Activated T-cell treated with anti-CD3 and anti-CD28 coated beads, Interleukin-2, amount 50 U/mL, for 4 hours (primary cell): ENCODE measurements at regions not wholly inside any gene's neighbourhood (a gene's known extent, or its start where the extent isn't known, plus 50 kb on each side); places are given as distances from the start of the nearest gene placed in this dataset.
"Not testable (repeated sequence)": the region's sequence is repeated elsewhere in the genome, so short reads cannot be mapped to it uniquely, and the experiment has no call there.

Experiments
- ATAC-seq, 2 donors: fragments of 200-7000 bp; cut with Tn5 transposase; one replicate each; pipeline ENCODE4 v1.10.0; 2021
- DNase-seq: peaks from one replicate; pipeline ENCODE4 v3.0.0-alpha.2; 2020
- H3K27me3 Mint-ChIP-seq: one replicate; pipeline ENCODE4 v1.8.0; 2021; ENCODE audit warnings: low read depth, mixed read lengths
- H3K36me3 Mint-ChIP-seq: one replicate; pipeline ENCODE4 v1.8.0; 2022; ENCODE audit warnings: mixed read lengths; ENCODE audit not compliant: insufficient read depth
- H3K4me1 Mint-ChIP-seq: one replicate; pipeline ENCODE4 v1.8.0; 2021; ENCODE audit warnings: low read depth, mixed read lengths
- H3K4me3 Mint-ChIP-seq: one replicate; pipeline ENCODE4 v1.8.0; 2021; ENCODE audit warnings: mild to moderate bottlenecking, moderate library complexity, mixed read lengths
- H3K9me3 Mint-ChIP-seq: one replicate; pipeline ENCODE4 v1.8.0; 2021; ENCODE audit warnings: mixed read lengths

DNA sequence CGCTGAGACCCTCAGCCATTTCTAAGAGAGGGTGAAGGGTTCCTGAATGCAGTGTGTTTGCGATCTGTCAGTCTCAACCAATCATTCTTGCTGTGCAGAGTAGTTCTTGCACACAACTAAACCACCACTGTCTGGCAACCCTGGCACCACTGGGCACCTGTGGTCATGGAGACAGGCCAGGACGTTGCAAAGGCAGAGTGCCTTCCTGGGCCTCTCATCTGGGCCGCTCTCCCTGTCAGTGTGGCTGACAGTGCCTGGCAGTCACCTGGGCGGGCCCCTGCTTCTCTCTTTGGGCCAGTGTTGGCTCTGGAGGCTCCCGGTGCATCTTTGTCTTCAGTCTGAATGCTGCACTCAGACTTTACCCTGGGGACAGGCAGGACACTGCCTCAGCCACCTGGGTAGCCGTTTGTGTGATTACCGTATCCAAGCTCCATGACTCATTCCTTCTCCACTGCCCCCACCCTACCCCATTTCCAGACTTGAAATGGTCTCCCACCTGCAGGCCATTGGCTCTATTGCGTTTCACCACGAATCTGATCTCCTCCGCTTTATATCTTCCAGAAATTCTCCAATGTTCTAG lies 104.6 kb upstream of the KLF13 start:
- H3K9me3 Mint-ChIP-seq = no peaks in the 10 kb centered on the region
- ATAC-seq = no peak
- no peak for DNase-seq

DNA sequence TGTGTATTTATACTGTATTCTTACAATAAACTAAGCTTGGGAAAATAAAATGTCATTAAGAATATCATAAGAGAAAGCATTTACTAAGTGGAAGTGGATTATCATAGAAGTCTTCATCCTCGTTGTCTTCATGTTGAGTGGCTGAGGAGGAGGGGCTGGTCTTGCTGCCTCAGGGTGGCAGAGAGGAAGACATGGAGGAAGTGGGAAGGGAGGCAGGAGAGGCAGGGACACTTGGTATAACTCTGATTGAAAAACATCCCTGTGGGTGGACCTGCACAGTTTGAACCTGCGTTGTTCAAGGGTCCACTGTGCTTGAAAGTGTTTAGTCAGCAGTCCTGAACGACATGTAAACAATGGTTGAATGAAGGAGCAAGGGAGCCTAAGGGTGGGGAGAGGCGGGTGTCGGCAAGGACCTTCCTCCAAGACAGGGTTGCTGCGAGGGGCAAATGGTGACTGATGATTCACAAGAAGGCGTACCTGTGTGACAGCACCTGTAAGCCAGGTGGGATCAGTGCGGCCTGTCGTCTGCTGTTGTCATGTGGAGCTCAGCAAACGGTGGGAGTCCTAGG lies 103.8 kb upstream of the KLF13 start:
- Mint-ChIP-seq H3K9me3 (no peaks in the 10 kb centered on the region), H3K4me1 (peaks cover 19% of the 10 kb centered on the region), H3K4me3 (no peak overlapping the region), H3K36me3 (no peaks in the 10 kb centered on the region), H3K27me3 (no peaks in the 10 kb centered on the region)
- ATAC-seq = no peak
- DNase-seq = no peak

More for the DNA sequence above, 104.6 kb upstream of the KLF13 start:
- no peaks in the 10 kb centered on the region for H3K36me3 Mint-ChIP-seq
- no peaks in the 10 kb centered on the region for H3K27me3 Mint-ChIP-seq
- H3K4me1 Mint-ChIP-seq = peaks cover 21% of the 10 kb centered on the region
- no peak overlapping the region for H3K4me3 Mint-ChIP-seq

DNA sequence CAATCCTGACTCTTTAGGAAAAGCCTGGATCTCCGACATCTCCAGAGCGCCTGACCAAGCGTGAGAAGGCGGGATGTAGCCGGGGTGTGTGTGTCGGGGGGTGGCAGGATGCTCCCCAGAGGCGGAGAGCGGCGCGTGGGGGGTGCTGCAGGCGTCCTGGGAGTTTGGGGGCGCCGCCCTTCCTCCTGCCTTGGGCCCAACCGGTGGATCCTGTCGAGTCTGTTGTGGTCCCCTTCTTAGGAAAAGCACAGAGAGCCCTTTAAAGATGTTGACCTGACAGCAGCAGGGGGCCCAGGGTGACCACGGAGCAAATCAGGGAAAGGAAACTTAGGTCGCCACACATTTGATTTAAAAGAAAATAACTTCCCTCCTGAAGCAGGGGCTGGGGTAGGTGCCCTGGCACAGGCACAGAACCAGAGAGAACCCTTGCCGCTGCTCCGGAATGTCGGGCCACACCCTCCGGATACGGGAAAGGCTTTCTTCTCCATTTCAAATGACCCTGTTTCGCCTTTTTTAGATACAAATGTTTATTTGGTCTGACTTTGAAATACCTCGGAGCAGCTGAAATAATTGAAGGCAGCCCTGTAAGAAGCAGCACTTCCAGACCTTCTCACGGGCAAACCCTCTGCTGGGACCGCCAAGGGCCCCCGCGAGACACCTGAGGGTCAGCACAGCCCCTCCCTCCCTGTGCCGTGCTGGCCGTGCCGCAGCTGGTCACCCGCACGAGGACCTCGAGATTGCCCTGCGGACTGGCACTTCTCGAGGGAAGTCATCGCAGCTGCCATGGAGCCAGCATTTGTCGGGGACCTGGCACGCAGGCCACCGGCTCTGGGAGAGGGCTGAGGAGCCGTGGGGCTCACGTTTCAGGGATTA lies 102.9 kb upstream of the KLF13 start:
- no peaks in the 10 kb centered on the region for H3K36me3 Mint-ChIP-seq
- ATAC-seq (no peak), DNase-seq (no peak)
- peaks cover 16% of the 10 kb centered on the region for H3K4me1 Mint-ChIP-seq
- no peak overlapping the region for H3K4me3 Mint-ChIP-seq
- H3K27me3 Mint-ChIP-seq = no peaks in the 10 kb centered on the region
- H3K9me3 Mint-ChIP-seq = no peaks in the 10 kb centered on the region

DNA sequence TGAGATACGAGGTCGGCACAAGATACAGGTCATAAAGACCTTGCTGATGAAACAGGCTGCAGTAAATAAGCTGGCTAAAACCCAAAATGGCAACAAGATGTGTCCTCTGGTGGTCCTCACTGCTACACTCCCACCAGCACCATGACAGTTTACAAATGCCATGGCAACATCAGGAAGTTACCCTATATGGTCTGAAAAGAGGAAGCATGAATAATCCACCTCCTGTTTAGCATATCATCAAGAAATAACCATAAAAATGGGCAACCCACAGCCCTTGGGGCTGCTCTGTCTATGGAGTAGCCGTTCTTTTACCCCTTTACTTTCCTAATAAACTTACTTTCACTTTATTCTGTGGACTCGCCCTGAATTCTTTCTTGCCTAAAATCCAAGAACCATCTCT lies 102.0 kb upstream of the KLF13 start:
- H3K4me3 Mint-ChIP-seq, H3K9me3 Mint-ChIP-seq, H3K36me3 Mint-ChIP-seq, DNase-seq, ATAC-seq, H3K27me3 Mint-ChIP-seq: not testable (repeated sequence)
- H3K4me1 Mint-ChIP-seq = peaks cover 16% of the 10 kb centered on the region

DNA sequence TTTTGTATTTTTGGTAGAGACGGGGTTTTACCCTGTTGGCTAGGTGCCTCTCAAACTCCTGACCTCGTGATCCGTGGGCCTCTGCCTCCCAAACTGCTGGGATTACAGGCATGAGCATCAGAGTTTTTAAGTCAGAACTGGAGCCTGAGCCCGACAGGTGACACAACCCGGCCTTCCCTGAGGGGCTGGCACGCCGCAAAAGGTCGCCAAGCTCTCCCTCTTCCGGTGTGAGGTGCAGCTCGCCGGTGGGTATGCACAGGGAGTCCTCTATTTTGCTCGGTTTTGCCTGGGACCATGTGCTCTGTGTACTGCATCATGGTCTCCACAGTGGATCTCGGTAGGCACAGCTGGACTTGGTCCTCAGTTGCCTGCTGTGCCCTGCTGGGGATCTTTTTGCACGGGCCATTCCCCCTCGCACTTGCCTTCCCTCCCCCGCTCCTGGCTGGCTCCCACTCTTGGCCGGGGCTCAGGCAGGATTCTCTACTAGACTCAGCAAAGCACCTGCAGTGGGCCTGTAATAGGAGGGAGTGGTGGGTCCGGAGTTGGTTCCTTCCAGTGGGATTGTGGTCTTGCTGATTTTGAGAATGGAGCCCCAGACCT lies 101.2 kb upstream of the KLF13 start:
- Mint-ChIP-seq H3K4me1 (peaks cover 16% of the 10 kb centered on the region), H3K27me3 (no peaks in the 10 kb centered on the region), H3K36me3 (no peaks in the 10 kb centered on the region), H3K9me3 (no peaks in the 10 kb centered on the region), H3K4me3 (no peak overlapping the region)
- no peak for ATAC-seq
- no peak for DNase-seq

GRCh38 chr15:31226021-31226420 lies 100.6 kb upstream of the KLF13 start:
- Mint-ChIP-seq H3K36me3 (no peaks in the 10 kb centered on the region), H3K4me3 (no peak overlapping the region), H3K27me3 (no peaks in the 10 kb centered on the region), H3K4me1 (peaks cover 16% of the 10 kb centered on the region), H3K9me3 (no peaks in the 10 kb centered on the region)
- DNase-seq (no peak), ATAC-seq (no peak)

DNA sequence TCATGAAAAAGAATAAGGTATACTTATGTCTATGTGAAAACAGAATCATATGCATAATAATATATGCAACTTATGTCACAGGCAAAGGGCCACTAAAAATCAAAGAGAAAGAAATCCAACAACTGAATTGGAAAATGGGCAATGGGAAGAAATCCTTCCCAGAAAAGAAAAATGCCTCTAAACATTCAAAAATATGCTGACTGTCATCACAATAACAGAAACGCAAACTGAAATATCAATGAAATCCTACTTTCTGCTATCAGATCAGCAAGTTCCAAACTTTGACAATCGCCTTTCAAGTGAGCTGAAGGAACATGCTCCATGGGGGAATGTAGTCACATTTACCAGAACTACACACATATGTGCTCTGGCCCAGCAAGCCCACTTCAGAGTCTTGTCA lies 99.4 kb upstream of the KLF13 start:
- H3K36me3 Mint-ChIP-seq = no peaks in the 10 kb centered on the region
- no peak for ATAC-seq
- no peak overlapping the region for H3K4me3 Mint-ChIP-seq
- H3K9me3 Mint-ChIP-seq = no peaks in the 10 kb centered on the region
- H3K27me3 Mint-ChIP-seq = no peaks in the 10 kb centered on the region
- DNase-seq = no peak
- peaks cover 15% of the 10 kb centered on the region for H3K4me1 Mint-ChIP-seq

DNA sequence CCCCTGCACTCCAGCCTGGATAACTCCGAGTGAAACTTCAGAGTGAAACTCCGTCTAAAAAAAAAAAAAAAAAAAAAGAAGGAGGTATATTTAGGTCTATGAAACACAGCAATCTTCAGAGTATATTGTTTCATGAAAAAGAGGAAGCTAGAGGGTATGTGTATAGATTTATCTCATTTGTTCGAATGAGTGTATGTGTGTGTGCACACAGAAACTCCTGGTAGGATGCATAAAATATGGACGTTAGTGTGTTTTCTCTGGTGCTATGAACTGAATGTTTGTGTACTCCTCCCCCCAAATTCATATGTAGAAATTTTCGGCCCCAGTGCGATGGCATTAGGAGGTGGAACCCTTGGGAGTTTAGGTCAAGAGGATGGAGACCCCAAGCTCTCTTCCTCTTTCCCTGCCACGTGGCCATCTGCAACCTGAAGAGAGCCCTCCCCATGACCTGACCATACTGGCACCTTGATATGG lies 98.6 kb upstream of the KLF13 start:
- Mint-ChIP-seq H3K4me1 (peaks cover 9% of the 10 kb centered on the region), H3K27me3 (no peaks in the 10 kb centered on the region)
- no peak for ATAC-seq

DNA sequence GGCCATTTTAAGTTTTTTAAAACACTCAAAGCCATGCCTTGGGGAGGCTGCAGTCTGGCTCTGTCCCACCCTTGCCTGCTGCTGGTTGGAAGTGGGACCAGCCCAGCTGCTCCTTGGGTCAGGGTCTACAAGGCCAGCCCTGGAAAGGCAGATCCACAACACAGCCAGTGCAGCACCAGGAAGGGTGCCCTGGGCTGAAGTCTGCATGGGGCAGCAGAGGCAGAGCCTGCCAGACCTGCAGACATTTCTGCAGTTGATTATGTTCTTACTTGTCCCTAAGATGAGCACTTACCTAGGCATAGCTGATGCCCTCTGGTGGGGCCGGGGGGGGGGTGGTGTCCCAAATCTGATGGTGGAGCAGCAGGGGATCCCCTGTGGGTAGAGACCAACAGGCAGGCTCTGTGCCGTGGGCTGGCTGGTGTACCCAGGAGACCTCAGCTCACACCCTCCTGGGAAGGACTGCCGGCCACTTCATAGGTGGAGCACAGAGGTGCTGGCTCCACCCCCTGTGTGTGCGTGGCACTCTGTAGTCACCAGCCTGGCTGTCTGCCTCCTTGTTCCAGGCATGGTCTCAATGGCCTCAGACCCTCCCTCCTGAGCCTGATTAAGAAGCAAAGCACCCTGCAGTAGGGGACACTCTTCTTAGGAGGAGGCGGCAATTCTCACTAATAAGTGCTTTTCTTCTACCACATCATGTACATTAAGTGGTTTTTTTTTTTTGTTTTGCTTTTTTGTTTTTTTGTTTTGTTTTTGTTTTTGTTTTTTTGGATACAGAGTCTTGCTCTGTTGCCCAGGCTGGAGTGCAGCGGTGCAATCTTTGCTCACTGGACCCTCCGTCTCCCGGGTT lies 97.4 kb upstream of the KLF13 start:
- DNase-seq (no peak), ATAC-seq (no peak)
- H3K4me1 Mint-ChIP-seq = peaks cover 9% of the 10 kb centered on the region
- H3K27me3 Mint-ChIP-seq = no peaks in the 10 kb centered on the region
- H3K36me3 Mint-ChIP-seq = no peaks in the 10 kb centered on the region
- no peak overlapping the region for H3K4me3 Mint-ChIP-seq
- no peaks in the 10 kb centered on the region for H3K9me3 Mint-ChIP-seq

More for the DNA sequence above, 98.6 kb upstream of the KLF13 start:
- no peak for DNase-seq
- Mint-ChIP-seq H3K9me3 (no peaks in the 10 kb centered on the region), H3K36me3 (no peaks in the 10 kb centered on the region), H3K4me3 (no peak overlapping the region)

DNA sequence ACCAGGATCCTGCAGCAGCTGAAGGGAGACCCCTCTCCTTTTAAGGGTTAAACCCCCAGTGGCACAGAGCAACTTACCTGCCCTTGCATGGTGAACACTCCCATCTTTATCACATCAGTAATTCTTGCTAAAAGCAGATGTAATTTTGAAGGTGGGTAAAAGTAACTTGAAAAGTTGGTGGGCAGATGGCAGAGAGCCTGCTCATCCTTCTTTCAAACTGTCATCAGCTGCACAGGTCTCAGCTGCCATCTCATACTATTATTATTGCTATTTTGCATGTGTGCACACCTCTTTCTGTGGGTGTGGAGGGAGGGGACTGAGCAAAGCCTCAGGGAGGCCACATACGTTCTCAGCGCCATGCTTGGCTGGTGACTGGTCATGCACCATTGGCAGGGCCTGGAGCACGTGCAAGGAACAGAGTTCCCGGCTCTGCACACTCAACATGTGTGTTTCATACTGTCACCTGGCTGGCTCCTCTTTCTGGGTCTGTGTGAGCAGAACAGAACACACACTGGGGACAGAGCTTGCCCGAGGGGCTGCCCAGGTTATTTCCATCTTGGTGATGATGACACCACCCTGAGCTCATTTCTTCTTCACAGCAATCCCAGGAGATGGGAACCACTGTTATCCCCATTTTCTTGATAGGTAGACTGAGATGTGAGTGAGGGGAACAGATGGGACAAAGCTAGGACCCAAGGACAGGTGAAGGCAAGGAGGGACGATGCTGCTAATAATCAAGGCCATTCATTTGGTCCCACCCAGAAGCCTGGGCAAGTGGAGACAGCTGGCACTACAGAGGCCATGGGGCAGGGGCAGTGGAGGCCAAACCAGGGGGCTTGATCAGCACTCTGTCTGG lies 95.8 kb upstream of the KLF13 start:
- peaks cover 1% of the 10 kb centered on the region for H3K4me1 Mint-ChIP-seq
- no peaks in the 10 kb centered on the region for H3K9me3 Mint-ChIP-seq
- H3K27me3 Mint-ChIP-seq = no peaks in the 10 kb centered on the region
- no peak for ATAC-seq
- no peak for DNase-seq
- no peaks in the 10 kb centered on the region for H3K36me3 Mint-ChIP-seq
- no peak overlapping the region for H3K4me3 Mint-ChIP-seq

DNA sequence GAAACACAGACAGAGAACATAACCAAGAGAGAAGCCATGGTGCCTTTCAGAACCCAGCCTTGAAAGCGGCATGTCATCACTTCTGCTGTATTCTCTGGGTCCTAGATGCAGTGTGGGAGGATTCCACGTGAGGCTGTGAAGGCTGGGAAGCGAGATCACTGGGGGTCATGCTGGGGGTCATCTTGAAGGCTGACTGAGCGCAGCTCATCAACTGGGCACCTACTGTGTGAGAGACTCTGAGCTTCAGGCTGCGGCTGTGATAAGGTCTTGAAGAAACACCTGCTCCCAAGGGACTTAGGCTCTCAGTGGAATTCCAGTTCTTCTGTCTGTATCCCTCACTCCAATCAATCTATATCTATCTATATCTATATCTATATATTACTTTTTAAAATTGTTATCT lies 91.8 kb upstream of the KLF13 start:
- H3K27me3 Mint-ChIP-seq = no peaks in the 10 kb centered on the region
- no peak overlapping the region for H3K4me3 Mint-ChIP-seq
- no peaks in the 10 kb centered on the region for H3K36me3 Mint-ChIP-seq
- H3K9me3 Mint-ChIP-seq = no peaks in the 10 kb centered on the region
- no peak for ATAC-seq
- H3K4me1 Mint-ChIP-seq = peaks cover 16% of the 10 kb centered on the region
- DNase-seq = no peak

GRCh38 chr15:31235311-31236183 lies 91.1 kb upstream of the KLF13 start:
- H3K4me3 Mint-ChIP-seq = no peak overlapping the region
- H3K36me3 Mint-ChIP-seq = no peaks in the 10 kb centered on the region
- DNase-seq = no peak
- H3K27me3 Mint-ChIP-seq = no peaks in the 10 kb centered on the region
- no peaks in the 10 kb centered on the region for H3K9me3 Mint-ChIP-seq
- peaks cover 17% of the 10 kb centered on the region for H3K4me1 Mint-ChIP-seq
- no peak for ATAC-seq
